K562 (cell line): ENCODE measurements at regions not wholly inside any gene's neighbourhood (a gene's known extent, or its start where the extent isn't known, plus 50 kb on each side); places are given as distances from the start of the nearest gene placed in this dataset.
"Not testable (repeated sequence)": the region's sequence is repeated elsewhere in the genome, so short reads cannot be mapped to it uniquely, and the experiment has no call there.

Source experiments
- ATAC-seq: fragments of 200-7000 bp; cut with Tn5 transposase; 3 replicates; pipeline ENCODE4 v1.9.1; 2020; ENCODE audit warnings: moderate library complexity
- BruUV-seq: library from RNA; stranded (reverse); fragments of 400-500 nt; replicated peaks from 2 replicates; lab custom pipeline; 2021; lab: Mats Ljungman, UMichigan
- CTCF ChIA-PET: fragments of 300-600 bp; formaldehyde crosslinking; extraction: SDS; loops from one replicate; lab custom pipeline; 2021; ENCODE audit warnings: low intra/inter-chr PET ratio; lab: Yijun Ruan, JAX
- POLR2A ChIA-PET: fragments of 300-600, 350-650 bp; sonication (Branson Sonifier 250); formaldehyde crosslinking; extraction: SDS; loops from one replicate; lab custom pipeline; 2021; ENCODE audit warnings: antibody characterized with exemption, inconsistent platforms; lab: Yijun Ruan, JAX
- DNase-seq, 4 experiments: peaks; one replicate each; pipeline versions ENCODE4 v3.0.0 to v3.0.0-alpha.2; 2011 to 2018; ENCODE audit warnings: low spot score in 3 of 4, mixed read lengths in 3 of 4; ENCODE audit errors: extremely low read depth in 1 of 4
- FAIRE-seq: peaks from 2 replicates; lab custom pipeline; 2011; peaks lifted over from hg19 to GRCh38; lab: Jason Lieb, UNC
- H2AFZ ChIP-seq: 2 replicates; pipeline ENCODE4 v1.6.0; 2011; ENCODE audit warnings: low read depth, low read length, control low read depth, inconsistent platforms
- H3K27ac ChIP-seq: fragments of 200-600 bp; 3 replicates; pipeline ENCODE4 v1.8.0; 2011; ENCODE audit warnings: low read depth, mild to moderate bottlenecking, control low read depth, inconsistent platforms, low read length, moderate library complexity, mixed read lengths; ENCODE audit errors: extremely low read depth
- H3K27me3 ChIP-seq, 2 experiments: fragments of 300-600 bp in 1 of 2; 2 replicates in 1 of 2; 3 replicates in 1 of 2; pipeline versions ENCODE4 v1.6.0 to v1.8.0; 2011; ENCODE audit warnings: inconsistent platforms in 2 of 2, low read length in 2 of 2, mild to moderate bottlenecking in 1 of 2, mixed read lengths in 1 of 2, moderate library complexity in 1 of 2; ENCODE audit not compliant: control insufficient read depth in 2 of 2, insufficient read depth in 2 of 2
- H3K36me3 ChIP-seq: fragments of 300-600 bp; 3 replicates; pipeline ENCODE4 v1.8.0; 2011; ENCODE audit warnings: mild to moderate bottlenecking, low read length, inconsistent platforms; ENCODE audit not compliant: control insufficient read depth, insufficient read depth
- H3K4me1 ChIP-seq, 2 experiments: fragments of 200-600 bp in 1 of 2; replicated peaks in 1 of 2; 2 replicates in 1 of 2; 3 replicates in 1 of 2; pipeline versions ENCODE4 v1.5.1 to v1.8.0; 2011; ENCODE audit warnings: inconsistent platforms in 2 of 2, low read length in 2 of 2, mild to moderate bottlenecking in 1 of 2, mixed read lengths in 1 of 2, moderate library complexity in 1 of 2; ENCODE audit not compliant: control insufficient read depth in 2 of 2, insufficient read depth in 2 of 2
- H3K4me2 ChIP-seq: 2 replicates; pipeline ENCODE4 v1.6.1; 2011; ENCODE audit warnings: low read length, control low read depth, inconsistent platforms, mixed read lengths; ENCODE audit not compliant: insufficient read depth
- H3K4me3 ChIP-seq: fragments of 200-600 bp; sonication (generic), shearing (Covaris generic); 2 replicates; pipeline ENCODE4 v1.5.1; 2016; ENCODE audit warnings: control low read depth, inconsistent platforms
- H3K79me2 ChIP-seq: fragments of 200-600 bp; 3 replicates; pipeline ENCODE4 v1.8.0; 2011; ENCODE audit warnings: low read length, inconsistent platforms; ENCODE audit not compliant: control insufficient read depth, insufficient read depth
- H3K9ac ChIP-seq, 2 experiments: 2 replicates each; pipeline versions ENCODE4 v1.6.0 to v1.6.1; 2011; ENCODE audit warnings: low read depth in 2 of 2, low read length in 2 of 2, control low read depth in 1 of 2, inconsistent platforms in 1 of 2, mild to moderate bottlenecking in 1 of 2, mixed read lengths in 1 of 2; ENCODE audit not compliant: insufficient read depth in 1 of 2
- H3K9me1 ChIP-seq: one replicate; pipeline ENCODE4 v1.6.0; 2011; ENCODE audit warnings: inconsistent platforms, mild to moderate bottlenecking, low read length, moderate library complexity; ENCODE audit not compliant: control insufficient read depth, insufficient read depth
- H3K9me3 ChIP-seq: replicated peaks from 2 replicates; pipeline ENCODE4 v1.5.1; 2011; ENCODE audit warnings: low read depth, low read length, inconsistent platforms; ENCODE audit not compliant: control insufficient read depth, insufficient read depth
- H4K20me1 ChIP-seq: replicated peaks from 2 replicates; pipeline ENCODE4 v1.6.1; 2011; ENCODE audit warnings: low read length, inconsistent platforms, mixed read lengths; ENCODE audit not compliant: control insufficient read depth, insufficient read depth
- ARID1B ChIP-seq: fragments of 450-650 bp; IDR thresholded peaks from 2 replicates; pipeline ENCODE4 v1.6.1; 2016; ENCODE audit warnings: antibody characterized with exemption, mild to moderate bottlenecking, inconsistent platforms
- CEBPB ChIP-seq: fragments of 450-650 bp; IDR thresholded peaks from 2 replicates; pipeline ENCODE4 v1.6.1; 2016; ENCODE audit warnings: missing genetic modification characterization, missing compliant biosample characterization
- CREM ChIP-seq: IDR thresholded peaks from 2 replicates; pipeline ENCODE4 v1.6.1; 2014; ENCODE audit warnings: antibody characterized with exemption, low read depth
- EGR1 ChIP-seq: fragments of 450-650 bp; conservative IDR thresholded peaks from 2 replicates; pipeline ENCODE4 v1.6.1; 2017; ENCODE audit warnings: mild to moderate bottlenecking
- EHMT2 ChIP-seq: fragments of 450-650 bp; IDR thresholded peaks from 2 replicates; pipeline ENCODE4 v1.6.1; 2018; ENCODE audit warnings: antibody characterized with exemption
- ESRRB ChIP-seq: fragments of 250-450 bp; sonication (Bioruptor Pico); IDR thresholded peaks from 2 replicates; pipeline ENCODE4 v1.5.0; 2020; ENCODE audit warnings: mild to moderate bottlenecking, moderate library complexity, borderline replicate concordance
- HDAC6 ChIP-seq: IDR thresholded peaks from 2 replicates; pipeline ENCODE4 v1.6.1; 2012; ENCODE audit warnings: low read depth, mild to moderate bottlenecking, control low read depth, inconsistent platforms, low read length, moderate library complexity
- MCM5 ChIP-seq: fragments of 450-650 bp; IDR thresholded peaks from 2 replicates; pipeline ENCODE4 v1.6.1; 2016; ENCODE audit warnings: low read depth
- RFX7 ChIP-seq: fragments of 250-450 bp; sonication (Bioruptor Pico); IDR thresholded peaks from 2 replicates; pipeline ENCODE4 v1.5.1; 2021; ENCODE audit warnings: mild to moderate bottlenecking
- ZNF253 ChIP-seq: fragments of 250-450 bp; sonication (Bioruptor Pico); conservative IDR thresholded peaks from 2 replicates; pipeline ENCODE4 v1.6.1; 2021; ENCODE audit warnings: mild to moderate bottlenecking
- ZNF41 ChIP-seq: fragments of 250-450 bp; sonication (Bioruptor Pico); conservative IDR thresholded peaks from 2 replicates; pipeline ENCODE4 v1.4.0; 2020; ENCODE audit warnings: mild to moderate bottlenecking
- ZNF696 ChIP-seq: fragments of 250-450 bp; sonication (Bioruptor Pico); conservative IDR thresholded peaks from 2 replicates; pipeline ENCODE4 v1.4.0; 2020; ENCODE audit warnings: mild to moderate bottlenecking, moderate library complexity
- ZNF766 ChIP-seq: fragments of 200-800 bp; sonication (Bioruptor generic); conservative IDR thresholded peaks from 2 replicates; pipeline ENCODE4 v1.6.1; 2016; ENCODE audit warnings: missing genetic modification characterization, missing compliant biosample characterization
- WGBS: fragments of 100-300 bp; shearing (Covaris generic); methylation state at CpG from one replicate; pipeline ENCODE4 v1.1.6; 2016; ENCODE audit warnings: low coverage, mixed read lengths; ENCODE audit not compliant: insufficient coverage; ENCODE audit errors: missing lambda C conversion rate; 5-methylcytosine and 5-hydroxymethylcytosine counted together
- in situ Hi-C: fragments of 300-500 bp; cut with MboI; formaldehyde crosslinking; loops from 4 replicates; pipeline ENCODE4 v1.15.0; 2018; ENCODE audit warnings: inconsistent platforms, mixed read lengths
- intact Hi-C: fragments of 100-400 bp; cut with micrococcal nuclease; formaldehyde crosslinking; loops from 2 replicates; pipeline ENCODE4 v1.14.2; 2022
- TF ChIP-seq, protein P1 (sequence below), 2 experiments: fragments of 450-650 bp in 1 of 2; sonication (generic) in 1 of 2; formaldehyde crosslinking in 1 of 2; IDR thresholded peaks in 1 of 2; conservative IDR thresholded peaks in 1 of 2; 2 replicates each; pipeline versions ENCODE4 v1.6.1 to v1.8.1; 2016 to 2023; ENCODE audit warnings: mild to moderate bottlenecking in 2 of 2, moderate library complexity in 2 of 2, inconsistent platforms in 1 of 2, missing genetic modification reagents in 1 of 2
- TF ChIP-seq, protein P2 (sequence below): fragments of 250-450 bp; sonication (Bioruptor Pico); IDR thresholded peaks from 2 replicates; pipeline ENCODE4 v1.5.0; 2020; ENCODE audit warnings: mild to moderate bottlenecking

DNA sequence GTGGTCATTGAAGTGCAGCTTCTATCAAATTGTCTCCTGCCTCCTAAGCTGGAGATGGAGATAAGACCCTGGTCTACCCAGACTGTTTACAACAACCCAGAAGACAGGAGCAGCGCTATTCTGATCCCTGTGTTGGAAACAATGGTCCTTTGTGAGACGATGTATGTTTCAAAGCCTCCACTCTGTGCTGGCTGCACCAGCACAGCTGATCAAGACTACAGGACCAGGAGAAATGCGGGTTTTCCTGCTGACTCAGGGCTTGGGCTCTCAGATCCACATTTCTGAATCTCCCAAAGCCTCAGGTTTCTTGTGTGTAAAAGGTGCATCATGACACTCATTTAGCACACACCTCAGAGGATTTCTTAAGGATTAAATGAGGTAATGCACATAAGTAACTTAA is 92.0 kb downstream of the POU3F3 start:
- BruUV-seq, result no TSS peak
- no peak overlapping the region for H3K9ac ChIP-seq
- no peaks in the 10 kb centered on the region for H3K79me2 ChIP-seq
- intact Hi-C loops, result loop anchor here (10.0 kb wide), 1 partner anchor 1781 kb away; no protein-coding TSS in a partner anchor
- CTCF ChIA-PET, result no interaction called here
- no peak overlapping the region for H3K27ac ChIP-seq
- no peak for FAIRE-seq
- WGBS, result 0% methylated on average over 3 of the region's 3 CpGs
- no peaks in the 10 kb centered on the region for H4K20me1 ChIP-seq
- H3K36me3 ChIP-seq, result no peaks in the 10 kb centered on the region
- H3K9me3 ChIP-seq, result no peaks in the 10 kb centered on the region
- peaks cover 0 to 11% of the 10 kb centered on the region in 2 experiments; a peak in 3 of 5 replicates for H3K27me3 ChIP-seq
- no peaks in the 10 kb centered on the region for H3K9me1 ChIP-seq
- no peak overlapping the region for H3K4me2 ChIP-seq
- TF ChIP-seq HDAC6 (no peak), ARID1B (no peak), MCM5 (no peak), CEBPB (tag) (no peak), ZNF766 (no peak), ZNF41 (no peak), RFX7 (CRISPR knock-in tag) (no peak), EHMT2 (no peak), EGR1 (no peak), ESRRB (CRISPR knock-in tag) (no peak), ZNF253 (CRISPR knock-in tag) (no peak), ZNF696 (CRISPR knock-in tag) (no peak), CREM (no peak)
- TF ChIP-seq, protein P1, sequence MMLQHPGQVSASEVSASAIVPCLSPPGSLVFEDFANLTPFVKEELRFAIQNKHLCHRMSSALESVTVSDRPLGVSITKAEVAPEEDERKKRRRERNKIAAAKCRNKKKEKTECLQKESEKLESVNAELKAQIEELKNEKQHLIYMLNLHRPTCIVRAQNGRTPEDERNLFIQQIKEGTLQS (IDR thresholded peaks at IDR 0.05), result no peak
- TF ChIP-seq, protein P1 (CRISPR knock-in tag; conservative IDR thresholded peaks at IDR 0.05), result no peak
- TF ChIP-seq, protein P2, sequence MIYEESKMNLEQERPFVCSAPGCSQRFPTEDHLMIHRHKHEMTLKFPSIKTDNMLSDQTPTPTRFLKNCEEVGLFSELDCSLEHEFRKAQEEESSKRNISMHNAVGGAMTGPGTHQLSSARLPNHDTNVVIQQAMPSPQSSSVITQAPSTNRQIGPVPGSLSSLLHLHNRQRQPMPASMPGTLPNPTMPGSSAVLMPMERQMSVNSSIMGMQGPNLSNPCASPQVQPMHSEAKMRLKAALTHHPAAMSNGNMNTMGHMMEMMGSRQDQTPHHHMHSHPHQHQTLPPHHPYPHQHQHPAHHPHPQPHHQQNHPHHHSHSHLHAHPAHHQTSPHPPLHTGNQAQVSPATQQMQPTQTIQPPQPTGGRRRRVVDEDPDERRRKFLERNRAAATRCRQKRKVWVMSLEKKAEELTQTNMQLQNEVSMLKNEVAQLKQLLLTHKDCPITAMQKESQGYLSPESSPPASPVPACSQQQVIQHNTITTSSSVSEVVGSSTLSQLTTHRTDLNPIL, result no peak
- TF ChIP-seq, all 486 proteins: peak for 0
- in situ Hi-C loops, result no loop called here
- POLR2A ChIA-PET, result no interaction called here
- no peak for ATAC-seq
- DNase-seq, result no peak
- H2AFZ ChIP-seq, result no peak overlapping the region
- no peak overlapping the region for H3K4me3 ChIP-seq
- no peaks in the 10 kb centered on the region for H3K4me1 ChIP-seq

DNA sequence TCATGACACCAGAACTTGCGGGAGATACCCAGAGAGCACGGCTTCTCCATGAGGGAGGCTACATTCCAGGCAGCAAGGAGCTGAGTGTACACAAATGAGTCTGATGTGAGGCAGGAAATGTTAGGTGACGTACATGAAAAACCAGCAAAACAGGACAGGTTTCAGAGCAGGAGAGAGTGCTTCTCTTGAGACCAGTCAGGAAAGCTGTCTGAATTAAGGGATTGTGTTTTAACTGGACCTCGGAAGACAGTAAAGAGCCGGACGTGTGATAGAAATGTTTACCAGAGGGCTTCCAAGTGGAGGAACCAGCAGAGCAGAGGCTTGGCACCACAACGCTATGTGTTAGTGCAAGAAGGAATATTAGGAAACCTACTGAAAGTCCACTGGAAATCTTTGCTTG is 90.4 kb upstream of the MRPS9 start:
- H3K9me1 ChIP-seq, H4K20me1 ChIP-seq, H3K9ac ChIP-seq, H3K27ac ChIP-seq, BruUV-seq, H2AFZ ChIP-seq, ATAC-seq, H3K4me2 ChIP-seq, H3K9me3 ChIP-seq, H3K4me1 ChIP-seq, DNase-seq, H3K79me2 ChIP-seq, in situ Hi-C loops, POLR2A ChIA-PET, H3K36me3 ChIP-seq, CTCF ChIA-PET, H3K4me3 ChIP-seq: not testable (repeated sequence)
- peaks cover 2 to 11% of the 10 kb centered on the region in 2 experiments; a peak in 3 of 5 replicates for H3K27me3 ChIP-seq
- intact Hi-C loops, result loop anchor here (10.0 kb wide), 1 partner anchor 1783 kb away; no protein-coding TSS in a partner anchor
- peak; percentile 37 for FAIRE-seq
- WGBS, result 0% methylated on average over 7 of the region's 7 CpGs
